ENCODE measurements at regions not wholly inside any gene's neighbourhood (a gene's known extent, or its start where the extent isn't known, plus 50 kb on each side); places are given as distances from the start of the nearest gene placed in this dataset.

GRCh38 chr3:164572436-164572835, 505.9 kb downstream of the SI start:
- TF ChIP-seq, protein P1, sequence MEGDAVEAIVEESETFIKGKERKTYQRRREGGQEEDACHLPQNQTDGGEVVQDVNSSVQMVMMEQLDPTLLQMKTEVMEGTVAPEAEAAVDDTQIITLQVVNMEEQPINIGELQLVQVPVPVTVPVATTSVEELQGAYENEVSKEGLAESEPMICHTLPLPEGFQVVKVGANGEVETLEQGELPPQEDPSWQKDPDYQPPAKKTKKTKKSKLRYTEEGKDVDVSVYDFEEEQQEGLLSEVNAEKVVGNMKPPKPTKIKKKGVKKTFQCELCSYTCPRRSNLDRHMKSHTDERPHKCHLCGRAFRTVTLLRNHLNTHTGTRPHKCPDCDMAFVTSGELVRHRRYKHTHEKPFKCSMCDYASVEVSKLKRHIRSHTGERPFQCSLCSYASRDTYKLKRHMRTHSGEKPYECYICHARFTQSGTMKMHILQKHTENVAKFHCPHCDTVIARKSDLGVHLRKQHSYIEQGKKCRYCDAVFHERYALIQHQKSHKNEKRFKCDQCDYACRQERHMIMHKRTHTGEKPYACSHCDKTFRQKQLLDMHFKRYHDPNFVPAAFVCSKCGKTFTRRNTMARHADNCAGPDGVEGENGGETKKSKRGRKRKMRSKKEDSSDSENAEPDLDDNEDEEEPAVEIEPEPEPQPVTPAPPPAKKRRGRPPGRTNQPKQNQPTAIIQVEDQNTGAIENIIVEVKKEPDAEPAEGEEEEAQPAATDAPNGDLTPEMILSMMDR (IDR thresholded peaks at IDR 0.05; ENCODE audit: low read length), result no peak
- no peak for TF ChIP-seq EZH2 (IDR thresholded peaks at IDR 0.05; ENCODE audit: borderline replicate concordance, low read length)
